HG02884 (cell line): ENCODE measurements at regions not wholly inside any gene's neighbourhood (a gene's known extent, or its start where the extent isn't known, plus 50 kb on each side); places are given as distances from the start of the nearest gene placed in this dataset.
"Not testable (repeated sequence)": the region's sequence is repeated elsewhere in the genome, so short reads cannot be mapped to it uniquely, and the experiment has no call there.

Source experiments
- ATAC-seq: cut with Tn5 transposase; IDR thresholded peaks from one replicate; pipeline ENCODE4 v1.9.1; 2021; ENCODE audit warnings: mild to moderate bottlenecking, moderate library complexity; ENCODE audit not compliant: unreplicated experiment

GRCh38 chr3:194189243-194189791 is 53.4 kb downstream of the HES1 start:
- no peak for ATAC-seq

GRCh38 chr3:194191850-194192249 is 55.9 kb downstream of the HES1 start:
- not testable (repeated sequence) for ATAC-seq

GRCh38 chr3:194194051-194194756 is 58.3 kb downstream of the HES1 start:
- no peak for ATAC-seq

GRCh38 chr3:194194757-194195085 is 58.8 kb downstream of the HES1 start:
- ATAC-seq = no peak

GRCh38 chr3:194195611-194196010 is 59.7 kb downstream of the HES1 start:
- ATAC-seq = no peak

GRCh38 chr3:194196876-194197275 is 60.9 kb downstream of the HES1 start:
- no peak for ATAC-seq

GRCh38 chr3:194197396-194197960 is 61.5 kb downstream of the HES1 start:
- no peak for ATAC-seq

GRCh38 chr3:194197981-194198695 is 62.2 kb downstream of the HES1 start:
- ATAC-seq = no peak

GRCh38 chr3:194198938-194199337 is 63.0 kb downstream of the HES1 start:
- no peak for ATAC-seq

GRCh38 chr3:194200422-194201081 is 64.6 kb downstream of the HES1 start:
- no peak for ATAC-seq

GRCh38 chr3:194201953-194202666 is 66.2 kb downstream of the HES1 start:
- no peak for ATAC-seq

- peak; percentile 24 for ATAC-seq
These were observed 67.6 kb downstream of the HES1 start for GRCh38 chr3:194203482-194204041.

GRCh38 chr3:194204042-194204987 is 68.4 kb downstream of the HES1 start:
- peak; percentile 44 for ATAC-seq

- no peak for ATAC-seq
These were observed 69.8 kb downstream of the HES1 start for GRCh38 chr3:194205675-194206133.

GRCh38 chr3:194206320-194206719 is 70.4 kb downstream of the HES1 start:
- ATAC-seq = no peak

GRCh38 chr3:194208709-194209108 is 72.8 kb downstream of the HES1 start:
- no peak for ATAC-seq

GRCh38 chr3:194212161-194212844 is 76.4 kb downstream of the HES1 start:
- no peak for ATAC-seq

GRCh38 chr3:194212845-194213331 is 76.9 kb downstream of the HES1 start:
- no peak for ATAC-seq

GRCh38 chr3:194215392-194215791 is 79.4 kb downstream of the HES1 start:
- ATAC-seq = no peak
